ENCODE measurements at regions not wholly inside any gene's neighbourhood (a gene's known extent, or its start where the extent isn't known, plus 50 kb on each side); places are given as distances from the start of the nearest gene placed in this dataset.

DNA sequence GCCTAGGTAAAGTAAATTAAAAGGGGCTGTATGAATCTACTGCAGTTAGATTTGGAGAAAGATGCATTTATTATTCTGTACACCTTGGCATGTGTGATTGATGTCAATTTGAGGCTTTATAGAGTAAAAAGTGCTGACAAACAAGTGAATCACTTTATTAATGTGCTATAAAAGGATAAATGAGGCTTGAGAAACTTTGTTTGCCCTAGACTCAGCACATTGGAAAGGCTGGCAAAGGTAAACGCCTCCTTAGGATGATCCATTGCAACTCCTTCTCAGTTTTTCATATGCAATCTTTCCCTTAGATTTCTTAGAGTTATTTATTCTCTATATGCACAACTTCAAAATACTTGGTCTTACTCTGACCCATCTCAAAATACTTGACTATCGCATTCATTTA is 369.0 kb downstream of the HINT1 start:
- in situ Hi-C loops (cut with MboI; ENCODE audit: low pct_ligation_motif_present in 1 of 4, low pct_unique_long_range_greater_than_20kb in 1 of 4, low sequenced_read_pairs in 3 of 4) = no loop called here
- no peaks in the 10 kb centered on the region for H3K4me1 ChIP-seq
- intact Hi-C loops (cut with DNase I; ENCODE audit: low total_unique reads) = no loop called here
- H3K36me3 ChIP-seq = no peaks in the 10 kb centered on the region
- H3K27me3 ChIP-seq = no peaks in the 10 kb centered on the region
- WGBS, 2 donors (ENCODE audit: low coverage in 1 of 2) = 71 to 78% methylated on average over 2 of the region's 2 CpGs
- DNase-seq = no peak
- no peak for TF ChIP-seq CTCF (IDR thresholded peaks at IDR 0.05)
- TF ChIP-seq POLR2A (IDR thresholded peaks at IDR 0.05) = no peak
- no peak for TF ChIP-seq EP300 (IDR thresholded peaks at IDR 0.05; ENCODE audit: low read depth)
- TF ChIP-seq POLR2AphosphoS5 (IDR thresholded peaks at IDR 0.05) = no peak
- no peak overlapping the region for H3K27ac ChIP-seq
- H3K9me3 ChIP-seq = no peaks in the 10 kb centered on the region
- no peak overlapping the region for H3K4me3 ChIP-seq

GRCh38 chr5:130795037-130795436 is 370.0 kb downstream of the HINT1 start:
- DNase-seq = no peak
- no peaks in the 10 kb centered on the region for H3K36me3 ChIP-seq
- H3K9me3 ChIP-seq = no peaks in the 10 kb centered on the region
- no peaks in the 10 kb centered on the region for H3K4me1 ChIP-seq
- 78 to 88% methylated on average over 2 of the region's 2 CpGs for WGBS, 2 donors (ENCODE audit: low coverage in 1 of 2)
- intact Hi-C loops (cut with DNase I; ENCODE audit: low total_unique reads) = no loop called here
- no peaks in the 10 kb centered on the region for H3K27me3 ChIP-seq
- no peak overlapping the region for H3K4me3 ChIP-seq
- in situ Hi-C loops (cut with MboI; ENCODE audit: low pct_ligation_motif_present in 1 of 4, low pct_unique_long_range_greater_than_20kb in 1 of 4, low sequenced_read_pairs in 3 of 4) = no loop called here
- no peak overlapping the region for H3K27ac ChIP-seq
- TF ChIP-seq POLR2AphosphoS5 (IDR thresholded peaks at IDR 0.05) = no peak
- TF ChIP-seq CTCF (IDR thresholded peaks at IDR 0.05) = no peak

DNA sequence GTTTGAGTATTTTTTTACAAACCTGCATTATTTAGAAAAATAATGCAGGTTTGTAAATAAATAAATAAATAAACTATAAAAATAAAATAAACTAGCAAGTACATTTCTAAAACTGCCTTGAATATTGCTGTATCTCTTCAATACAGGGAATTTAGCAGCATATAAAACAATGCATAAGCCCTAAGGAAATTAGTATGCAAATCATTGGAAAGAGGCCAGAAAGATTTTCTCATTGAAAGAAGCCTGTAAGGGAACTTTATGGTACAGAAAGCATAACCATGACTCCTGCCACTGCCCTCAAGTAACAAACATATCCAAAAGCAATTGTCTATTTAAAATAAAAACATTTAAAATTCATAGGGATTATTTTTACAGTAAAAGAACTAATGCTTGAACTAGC is 387.3 kb downstream of the HINT1 start:
- TF ChIP-seq POLR2A (IDR thresholded peaks at IDR 0.05) (no peak), EP300 (IDR thresholded peaks at IDR 0.05; ENCODE audit: low read depth) (no peak), CTCF (IDR thresholded peaks at IDR 0.05) (no peak), POLR2AphosphoS5 (IDR thresholded peaks at IDR 0.05) (no peak)
- intact Hi-C loops (cut with DNase I; ENCODE audit: low total_unique reads) (no loop called here), in situ Hi-C loops (cut with MboI; ENCODE audit: low pct_ligation_motif_present in 1 of 4, low pct_unique_long_range_greater_than_20kb in 1 of 4, low sequenced_read_pairs in 3 of 4) (no loop called here)
- Histone ChIP-seq H3K27ac (no peak overlapping the region), H3K9me3 (no peaks in the 10 kb centered on the region), H3K4me1 (no peaks in the 10 kb centered on the region), H3K36me3 (no peaks in the 10 kb centered on the region), H3K4me3 (no peak overlapping the region), H3K27me3 (no peaks in the 10 kb centered on the region)
- DNase-seq = no peak

DNA sequence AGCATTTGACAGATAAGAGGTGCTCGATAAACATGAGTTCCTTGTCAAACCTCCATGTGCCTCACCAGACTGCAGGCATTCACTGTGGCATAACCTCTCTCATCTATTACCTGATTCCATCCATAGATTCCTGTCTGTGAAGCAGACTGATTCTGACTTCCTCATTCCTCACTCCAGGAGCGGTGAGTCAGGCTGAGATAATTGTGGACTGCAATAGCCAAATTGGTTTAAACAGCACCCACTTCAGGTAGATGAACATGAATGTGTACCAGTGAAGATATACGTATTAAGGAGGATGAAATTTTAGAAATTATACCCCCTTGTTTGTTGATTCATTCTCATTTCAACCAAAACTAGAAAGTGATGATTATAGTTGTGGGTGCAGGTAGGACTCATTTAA is 391.2 kb downstream of the HINT1 start:
- in situ Hi-C loops (cut with MboI; ENCODE audit: low pct_ligation_motif_present in 1 of 4, low pct_unique_long_range_greater_than_20kb in 1 of 4, low sequenced_read_pairs in 3 of 4) = no loop called here
- intact Hi-C loops (cut with DNase I; ENCODE audit: low total_unique reads) = no loop called here
- no peaks in the 10 kb centered on the region for H3K27me3 ChIP-seq
- no peak for DNase-seq
- TF ChIP-seq CTCF (IDR thresholded peaks at IDR 0.05) = no peak
- no peak for TF ChIP-seq POLR2A (IDR thresholded peaks at IDR 0.05)
- TF ChIP-seq EP300 (IDR thresholded peaks at IDR 0.05; ENCODE audit: low read depth) = no peak
- no peak for TF ChIP-seq POLR2AphosphoS5 (IDR thresholded peaks at IDR 0.05)
- no peak overlapping the region for H3K27ac ChIP-seq
- H3K4me1 ChIP-seq = no peaks in the 10 kb centered on the region
- no peak overlapping the region for H3K4me3 ChIP-seq
- H3K9me3 ChIP-seq = no peaks in the 10 kb centered on the region
- WGBS, 2 donors (ENCODE audit: low coverage in 1 of 2) = 41 to 59% methylated on average over 2 to 3 of the region's 3 CpGs
- H3K36me3 ChIP-seq = no peaks in the 10 kb centered on the region

Data from transverse colon (tissue), 4 donors.